ENCODE measurements at regions not wholly inside any gene's neighbourhood (a gene's known extent, or its start where the extent isn't known, plus 50 kb on each side); places are given as distances from the start of the nearest gene placed in this dataset.

DNA sequence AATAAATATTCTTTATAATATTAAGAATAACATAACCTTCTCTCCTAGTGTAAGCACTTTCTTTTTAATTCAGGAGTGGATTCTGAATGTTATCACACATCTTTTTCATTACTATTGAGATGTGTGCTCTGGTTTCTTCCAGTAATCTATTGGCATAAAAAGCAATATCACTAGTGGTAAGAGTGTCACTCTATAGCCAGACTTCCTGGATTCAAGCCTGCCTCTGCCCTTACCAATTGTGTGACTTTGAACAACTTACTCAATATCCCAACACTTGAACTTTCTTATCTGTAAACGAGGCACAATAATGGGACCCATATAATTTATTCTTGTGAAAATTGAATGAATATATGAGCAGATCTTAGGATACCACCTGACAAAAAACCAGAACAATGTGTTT is 71.0 kb downstream of the SEM1 start:
- no peak for DNase-seq

DNA sequence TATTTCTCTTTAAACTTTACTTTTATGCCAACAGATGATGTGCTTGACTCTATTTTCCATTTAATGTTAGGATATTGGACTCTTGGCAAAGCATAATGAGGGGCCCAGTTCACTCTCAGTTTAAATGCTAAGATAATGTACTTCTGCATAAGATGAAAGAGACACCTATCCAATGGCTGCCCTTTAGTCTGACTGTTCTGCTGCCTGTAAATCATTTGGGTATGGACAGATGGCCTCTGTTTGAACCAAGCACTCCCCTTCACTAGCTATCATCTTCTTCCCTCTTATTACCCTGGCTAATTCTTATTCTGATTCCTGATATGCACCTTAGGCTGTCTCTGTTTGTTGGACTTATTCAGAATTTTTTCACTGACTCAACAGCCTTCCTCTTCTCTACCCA is 72.1 kb downstream of the SEM1 start:
- no peak for DNase-seq

DNA sequence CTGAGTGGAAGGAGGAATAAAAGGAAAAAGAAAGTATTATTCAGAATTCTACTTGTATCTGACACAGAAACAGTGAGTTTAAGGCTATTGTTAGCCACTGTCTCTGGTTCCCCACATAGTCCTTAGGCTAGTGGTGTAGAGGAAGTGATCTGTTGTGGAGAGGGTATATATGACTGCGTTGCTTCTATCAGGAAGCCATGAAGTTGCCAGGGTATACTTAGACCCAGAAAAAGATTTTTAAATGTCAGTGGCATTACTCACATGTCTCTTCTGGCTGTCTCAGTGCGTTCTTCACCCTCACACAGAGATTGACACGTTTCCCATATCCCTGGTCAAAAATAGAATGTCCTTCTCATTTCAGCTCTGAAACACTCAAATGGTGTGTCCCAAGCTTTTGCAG is 72.7 kb downstream of the SEM1 start:
- no peak for DNase-seq

DNA sequence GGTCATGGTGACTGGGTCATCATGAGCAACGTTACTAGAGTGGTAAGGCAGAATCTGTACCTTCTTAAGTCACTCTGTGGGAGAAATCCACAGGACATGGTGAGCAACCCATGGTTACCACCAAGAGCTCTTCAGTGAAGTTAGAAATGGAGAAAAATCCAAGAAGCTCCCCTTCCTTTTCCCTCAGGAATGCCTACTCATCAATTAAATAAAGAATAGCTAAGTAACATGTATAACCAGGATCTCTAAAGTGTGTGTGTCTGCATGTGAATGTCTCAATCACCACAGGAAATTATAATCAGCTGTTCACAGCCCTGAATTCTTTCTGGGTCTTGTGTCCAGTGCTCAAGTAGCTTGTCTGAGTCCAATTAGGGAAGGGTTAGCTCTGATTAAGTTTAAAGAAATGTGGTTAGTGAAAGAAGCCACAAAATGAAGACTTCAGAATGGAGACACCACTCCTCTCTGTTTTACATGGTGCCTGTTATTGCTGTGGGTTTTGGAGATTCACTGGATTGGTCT is 73.2 kb downstream of the SEM1 start:
- no peak for DNase-seq

DNA sequence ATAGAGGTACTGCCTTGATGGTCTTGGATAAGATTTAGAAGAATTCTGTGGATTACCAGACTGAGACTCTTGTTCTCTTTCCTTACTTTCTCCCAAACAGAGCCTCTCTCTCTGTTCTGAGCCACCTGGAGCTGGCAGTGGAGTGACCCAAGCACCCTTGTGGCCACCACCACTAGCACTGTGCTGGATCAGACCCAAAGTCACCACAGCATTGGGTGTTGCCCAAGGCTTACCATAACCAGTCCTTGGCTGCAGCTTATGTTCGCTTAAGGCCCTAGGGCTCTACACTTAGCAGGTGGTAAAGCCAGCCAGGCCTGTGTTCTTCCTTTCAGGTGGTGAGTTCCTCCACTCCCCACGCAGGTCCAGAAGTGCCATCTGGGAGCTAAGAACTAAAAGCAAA is 79.8 kb downstream of the SEM1 start:
- no peak for DNase-seq

GRCh38 chr7:96624954-96625353 is 84.7 kb downstream of the SEM1 start:
- DNase-seq: no peak

DNA sequence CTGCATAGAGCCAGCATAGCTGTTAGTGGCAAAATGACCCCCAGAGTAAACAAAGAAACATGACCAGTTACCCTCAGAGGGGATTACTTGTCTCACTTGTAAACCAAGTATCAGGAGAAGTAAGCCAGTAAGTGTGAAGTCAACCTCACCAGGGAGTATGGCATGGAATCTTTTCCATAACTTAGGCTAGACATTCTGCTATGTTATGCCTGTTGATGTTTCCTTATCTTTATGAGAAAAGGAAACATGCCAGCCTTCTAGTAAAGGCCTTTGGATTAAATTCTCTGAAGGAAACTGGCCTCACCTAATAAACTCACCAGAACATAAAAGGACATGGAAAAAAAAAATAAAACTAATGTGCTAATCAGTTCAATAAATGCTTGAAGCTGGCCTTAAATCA is 87.7 kb downstream of the SEM1 start:
- no peak for DNase-seq

DNA sequence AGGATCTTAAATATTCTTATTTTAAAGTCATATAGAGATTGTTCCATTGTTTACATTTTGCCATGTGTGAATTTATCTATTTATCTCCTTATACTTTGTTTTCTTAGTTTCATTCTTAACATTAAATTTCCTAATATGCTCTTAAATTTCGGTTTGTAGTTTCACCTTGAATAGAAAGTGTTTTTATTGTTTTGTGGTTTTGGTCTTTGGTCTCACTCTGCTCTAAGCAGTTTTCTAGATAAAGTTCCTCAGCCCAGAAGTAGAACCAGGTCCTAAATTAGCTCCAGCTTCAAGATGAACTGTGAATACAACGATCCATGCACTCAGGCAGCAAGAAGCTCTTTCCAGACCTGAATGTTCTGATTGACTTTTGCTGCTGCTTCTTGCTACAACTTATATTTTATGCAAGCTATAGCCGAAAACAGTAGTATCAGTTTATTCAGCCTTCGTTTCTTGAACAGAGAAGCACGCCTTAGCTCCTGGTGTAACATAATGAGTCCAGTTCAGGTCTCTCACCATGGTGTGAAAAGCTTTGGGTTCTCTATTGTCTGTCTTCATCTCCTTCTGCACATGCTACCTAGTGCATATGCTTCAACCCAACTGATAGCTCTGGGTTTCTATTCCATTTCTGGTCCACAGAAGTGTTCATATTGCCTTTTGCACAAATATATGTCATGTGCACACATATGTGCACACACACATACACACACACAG is 95.3 kb downstream of the SEM1 start:
- DNase-seq: no peak

- DNase-seq: no peak
Measured at GRCh38 chr7:96612034-96612433, 97.6 kb downstream of the SEM1 start.

DNA sequence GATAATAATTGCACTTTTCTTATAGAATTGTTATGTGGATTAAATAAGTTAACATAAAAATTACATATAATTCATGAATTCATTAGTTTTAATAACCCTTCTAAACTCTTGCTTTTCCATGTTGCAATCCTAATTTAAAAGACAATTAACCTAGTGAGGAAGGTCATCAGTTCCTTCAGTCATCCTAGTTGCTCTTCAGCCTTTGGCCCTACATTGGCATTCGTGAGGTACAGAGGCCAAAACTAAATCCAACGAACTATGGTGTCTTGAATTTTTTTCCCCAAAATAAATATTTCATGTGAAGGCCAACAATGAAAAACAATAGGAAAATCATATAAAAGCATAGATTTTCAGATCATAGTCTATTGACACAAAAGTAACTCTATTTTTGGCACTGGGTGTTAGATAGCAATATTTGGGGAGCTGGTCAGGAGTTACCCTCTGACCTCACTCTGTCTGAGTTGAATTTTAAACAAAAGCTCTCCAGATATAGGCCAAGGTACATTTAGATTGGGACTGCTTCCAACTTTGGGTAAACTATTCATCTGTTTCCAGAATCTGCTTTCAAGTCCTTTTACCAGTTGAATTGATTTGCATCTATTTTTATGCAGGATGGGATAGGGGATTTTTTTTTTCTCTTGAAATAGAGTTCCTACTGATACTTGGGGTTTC is 104.5 kb downstream of the SEM1 start:
- no peak for DNase-seq

DNA sequence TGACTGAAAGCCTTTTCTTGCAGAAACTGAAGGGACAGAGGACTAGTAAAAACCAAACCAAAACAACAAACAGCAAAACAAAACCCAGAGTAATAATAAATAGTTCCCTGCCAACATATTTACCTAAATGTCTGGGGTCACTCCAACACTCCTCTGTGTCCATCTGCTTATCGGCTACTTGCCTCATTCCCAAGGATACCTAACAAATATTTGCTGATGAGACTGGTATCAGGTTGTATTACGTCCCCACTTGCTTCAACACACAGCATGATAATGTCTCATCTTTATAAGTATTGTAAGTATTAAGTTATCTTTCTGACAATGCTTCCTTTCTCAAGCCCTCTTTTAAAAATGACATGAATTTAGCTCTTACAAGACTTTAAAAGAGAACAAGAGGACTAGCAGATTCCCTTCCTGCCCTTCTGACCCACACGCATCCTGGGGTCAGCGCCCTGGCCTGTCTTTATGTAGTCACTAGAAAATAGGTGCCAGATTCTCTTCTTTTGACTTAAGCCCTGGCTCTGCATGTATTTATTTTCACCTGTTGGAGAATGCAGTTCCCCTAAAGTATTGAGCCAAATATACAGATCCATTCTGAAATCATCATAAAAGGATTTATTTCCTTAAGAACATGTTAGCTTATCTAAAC is 110.2 kb downstream of the SEM1 start:
- no peak for DNase-seq

- no peak for DNase-seq
Measured at GRCh38 chr7:96598421-96598820, 111.2 kb downstream of the SEM1 start.

GRCh38 chr7:96596120-96596826 is 113.4 kb downstream of the SEM1 start:
- DNase-seq: no peak

- DNase-seq: no peak
Measured at GRCh38 chr7:96591900-96592676, 117.6 kb downstream of the SEM1 start.

GRCh38 chr7:96591159-96591899 is 118.3 kb downstream of the SEM1 start:
- no peak for DNase-seq

- no peak for DNase-seq
Measured at GRCh38 chr7:96589038-96589437, 120.6 kb downstream of the SEM1 start.

DNA sequence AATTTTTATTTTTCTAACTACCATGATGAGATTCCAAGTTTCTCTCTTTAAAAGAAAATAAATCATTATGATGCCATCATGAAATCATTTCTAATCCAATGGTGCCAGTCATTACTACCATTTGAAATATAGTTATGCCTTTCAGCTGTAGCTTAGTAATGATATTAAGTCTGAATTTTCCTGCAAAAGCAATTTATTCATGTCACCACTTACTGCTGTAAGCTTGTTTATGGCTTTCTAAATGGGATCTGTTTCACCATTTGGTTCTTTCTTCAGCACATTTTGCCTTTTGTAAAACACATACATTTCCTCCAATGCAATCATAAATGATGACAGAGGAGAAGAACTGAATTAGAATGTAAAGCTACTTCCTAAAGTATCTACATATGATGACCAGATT is 130.5 kb downstream of the SEM1 start:
- DNase-seq: no peak

- DNase-seq: no peak
Measured at GRCh38 chr7:96578606-96579005, 131.0 kb downstream of the SEM1 start.

- no peak for DNase-seq
Measured at GRCh38 chr7:96563409-96563808, 146.2 kb downstream of the SEM1 start.

- DNase-seq: no peak
Measured at GRCh38 chr7:96562966-96563365, 146.7 kb downstream of the SEM1 start.

GRCh38 chr7:96562458-96562857 is 147.2 kb downstream of the SEM1 start:
- no peak for DNase-seq

- no peak for DNase-seq
Measured at GRCh38 chr7:96561892-96562291, 147.8 kb downstream of the SEM1 start.
